ENCODE measurements at regions not wholly inside any gene's neighbourhood (a gene's known extent, or its start where the extent isn't known, plus 50 kb on each side); places are given as distances from the start of the nearest gene placed in this dataset.
A peak's percentile ranks its signal among the peaks of the same experiment; 100 is the strongest.

DNA sequence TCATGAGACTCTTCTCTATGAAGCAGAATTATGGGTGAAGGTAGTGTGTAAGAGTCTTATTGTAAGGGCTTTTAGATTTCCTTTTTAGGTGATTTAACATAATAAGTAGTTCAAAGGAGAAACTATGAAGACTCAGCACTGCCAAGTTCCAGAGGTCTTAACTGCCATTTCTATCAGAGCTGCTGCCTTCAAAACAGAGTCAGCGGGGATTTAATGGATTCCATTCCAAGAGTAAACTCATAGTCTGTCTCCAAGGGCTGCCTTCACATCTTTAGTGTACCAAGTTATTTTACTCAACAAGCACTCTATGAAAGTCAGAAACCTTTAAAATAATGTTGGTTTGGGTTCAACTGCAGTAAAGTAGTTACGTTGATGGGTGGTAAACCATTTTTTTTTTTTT is 289.6 kb upstream of the HTR2A start:
- Histone ChIP-seq H3K27me3 (replicated peaks in 2 of 5; ENCODE audit: control insufficient read depth in 4 of 5, insufficient read depth in 5 of 5, low read length in 4 of 5) (no peaks in the 10 kb centered on the region), H3K36me3 (ENCODE audit: control insufficient read depth in 4 of 4, insufficient read depth in 4 of 4, low read length in 3 of 4) (no peaks in the 10 kb centered on the region), H3K4me3 (ENCODE audit: control insufficient read depth in 1 of 7, extremely low read depth in 1 of 7, insufficient read depth in 4 of 7, low read depth in 2 of 7, low read length in 6 of 7) (no peak overlapping the region), H3K4me1 (ENCODE audit: control extremely low read depth in 1 of 4, control insufficient read depth in 4 of 4, insufficient read depth in 4 of 4, low read length in 3 of 4) (no peaks in the 10 kb centered on the region), H3K27ac (ENCODE audit: insufficient read depth in 1 of 2, low read depth in 1 of 2, low read length in 2 of 2, poor library complexity in 1 of 2, severe bottlenecking in 2 of 2) (no peak overlapping the region), H3K9me3 (ENCODE audit: control extremely low read depth in 1 of 5, control insufficient read depth in 4 of 5, insufficient read depth in 2 of 5, low read depth in 1 of 5, low read length in 4 of 5) (no peaks in the 10 kb centered on the region)
- no CpG with 5 or more reads among the region's 2 CpGs for WGBS (ENCODE audit: insufficient coverage)
- ChIA-PET POLR2A (no interaction called here), CTCF (no interaction called here)
- DNase-seq, result no peak

DNA sequence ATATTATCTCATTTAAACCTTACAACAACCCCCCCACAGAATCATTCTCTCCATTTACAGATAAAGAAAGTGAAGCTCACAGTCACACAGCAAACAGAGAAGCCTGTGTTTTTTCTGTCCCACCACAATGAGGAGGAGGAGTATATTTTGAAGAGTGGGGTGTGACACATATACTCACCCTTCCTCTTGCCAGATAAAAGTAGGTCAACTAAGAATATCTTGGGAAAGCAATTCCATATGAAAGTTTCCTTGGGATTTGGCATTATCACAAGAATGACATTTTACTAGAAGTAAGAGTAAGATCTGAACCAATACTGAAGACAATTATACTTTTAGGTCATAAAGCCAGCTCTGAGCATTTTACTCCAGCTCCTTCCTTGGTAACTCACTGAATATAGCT is 287.5 kb upstream of the HTR2A start:
- POLR2A ChIA-PET, result no interaction called here
- DNase-seq, result no peak
- no peaks in the 10 kb centered on the region for H3K27me3 ChIP-seq (replicated peaks in 2 of 5; ENCODE audit: control insufficient read depth in 4 of 5, insufficient read depth in 5 of 5, low read length in 4 of 5)
- H3K9me3 ChIP-seq (ENCODE audit: control extremely low read depth in 1 of 5, control insufficient read depth in 4 of 5, insufficient read depth in 2 of 5, low read depth in 1 of 5, low read length in 4 of 5), result no peaks in the 10 kb centered on the region
- H3K36me3 ChIP-seq (ENCODE audit: control insufficient read depth in 4 of 4, insufficient read depth in 4 of 4, low read length in 3 of 4), result no peaks in the 10 kb centered on the region
- no peak overlapping the region for H3K27ac ChIP-seq (ENCODE audit: insufficient read depth in 1 of 2, low read depth in 1 of 2, low read length in 2 of 2, poor library complexity in 1 of 2, severe bottlenecking in 2 of 2)
- CTCF ChIA-PET, result no interaction called here
- no peak overlapping the region for H3K4me3 ChIP-seq (ENCODE audit: control insufficient read depth in 1 of 7, extremely low read depth in 1 of 7, insufficient read depth in 4 of 7, low read depth in 2 of 7, low read length in 6 of 7)
- no peaks in the 10 kb centered on the region for H3K4me1 ChIP-seq (ENCODE audit: control extremely low read depth in 1 of 4, control insufficient read depth in 4 of 4, insufficient read depth in 4 of 4, low read length in 3 of 4)

DNA sequence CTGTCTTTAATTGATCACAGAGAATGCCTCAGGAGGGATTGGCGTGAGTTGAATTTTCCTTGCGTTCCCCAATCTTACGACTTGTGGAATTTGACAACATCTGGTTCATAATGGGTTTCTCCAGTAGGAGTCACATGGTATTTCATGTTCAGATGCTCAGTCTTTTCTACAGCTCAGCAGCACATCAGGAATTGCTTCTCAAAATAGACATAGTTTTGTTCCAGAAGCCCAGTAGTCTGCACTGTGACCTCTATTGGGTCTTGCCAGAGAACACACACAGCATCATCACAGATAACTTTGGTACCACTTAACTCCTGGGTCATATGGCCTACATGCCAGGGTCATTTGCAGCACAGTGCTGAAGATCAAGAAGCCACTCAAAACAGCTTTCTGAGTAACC is 282.5 kb upstream of the HTR2A start:
- POLR2A ChIA-PET, result no interaction called here
- WGBS (ENCODE audit: insufficient coverage), result 96% methylated on average over 3 of the region's 3 CpGs
- DNase-seq, result no peak

DNA sequence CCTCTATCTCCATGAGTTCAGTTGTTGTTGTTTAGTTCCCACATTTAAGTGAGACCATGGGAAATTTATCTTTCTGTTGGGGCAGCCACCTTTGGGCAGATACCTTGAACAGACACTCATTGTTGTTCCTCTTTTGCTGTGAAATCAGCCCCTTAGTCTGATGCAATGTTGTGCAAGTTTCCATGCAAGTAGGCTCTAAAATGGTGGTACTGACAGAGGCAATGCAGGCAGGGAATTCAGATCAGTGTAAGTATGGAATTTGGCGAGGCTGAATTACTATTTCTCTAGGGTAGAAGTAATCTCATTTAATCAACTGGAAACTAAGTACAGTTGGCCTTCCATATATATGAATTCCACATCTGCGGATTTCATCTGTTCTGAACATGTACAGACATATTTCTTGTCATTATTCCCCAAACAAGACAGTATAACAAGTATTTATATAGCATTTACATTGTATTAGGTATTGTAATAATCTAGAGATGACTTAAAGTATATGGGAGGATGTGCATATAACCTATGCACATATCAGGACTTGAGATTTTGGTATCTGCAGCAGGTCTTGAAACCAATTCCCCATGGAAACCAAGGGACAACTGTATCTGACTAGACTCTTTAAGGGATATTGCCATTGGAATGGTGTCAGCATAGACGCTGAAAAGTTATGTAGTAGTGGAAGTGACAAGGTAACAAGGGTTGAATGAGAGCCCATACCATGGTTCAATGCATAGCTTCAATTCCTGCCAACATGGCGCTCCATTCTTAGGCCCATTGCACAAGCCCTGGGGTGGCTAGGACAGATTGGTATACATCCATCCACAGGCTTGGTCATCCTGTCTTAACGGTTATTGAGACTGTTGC is 281.5 kb upstream of the HTR2A start:
- H3K27me3 ChIP-seq (replicated peaks in 2 of 5; ENCODE audit: control insufficient read depth in 4 of 5, insufficient read depth in 5 of 5, low read length in 4 of 5), result no peaks in the 10 kb centered on the region
- H3K27ac ChIP-seq (ENCODE audit: insufficient read depth in 1 of 2, low read depth in 1 of 2, low read length in 2 of 2, poor library complexity in 1 of 2, severe bottlenecking in 2 of 2), result no peak overlapping the region
- peak in 2 of 3 donors; percentile 44 to 54 for DNase-seq
- no peaks in the 10 kb centered on the region for H3K36me3 ChIP-seq (ENCODE audit: control insufficient read depth in 4 of 4, insufficient read depth in 4 of 4, low read length in 3 of 4)
- WGBS (ENCODE audit: insufficient coverage), result 50% methylated on average over 2 of the region's 5 CpGs
- peaks cover 2 to 17% (median 7%) of the 10 kb centered on the region in 4 experiments for H3K4me1 ChIP-seq (ENCODE audit: control extremely low read depth in 1 of 4, control insufficient read depth in 4 of 4, insufficient read depth in 4 of 4, low read length in 3 of 4)
- POLR2A ChIA-PET, result no interaction called here
- H3K9me3 ChIP-seq (ENCODE audit: control extremely low read depth in 1 of 5, control insufficient read depth in 4 of 5, insufficient read depth in 2 of 5, low read depth in 1 of 5, low read length in 4 of 5), result no peaks in the 10 kb centered on the region
- H3K4me3 ChIP-seq (ENCODE audit: control insufficient read depth in 1 of 7, extremely low read depth in 1 of 7, insufficient read depth in 4 of 7, low read depth in 2 of 7, low read length in 6 of 7), result no peak overlapping the region
- CTCF ChIA-PET, result no interaction called here

More for the DNA sequence above, 282.5 kb upstream of the HTR2A start:
- H3K9me3 ChIP-seq (ENCODE audit: control extremely low read depth in 1 of 5, control insufficient read depth in 4 of 5, insufficient read depth in 2 of 5, low read depth in 1 of 5, low read length in 4 of 5), result no peaks in the 10 kb centered on the region
- peaks cover 2 to 17% (median 7%) of the 10 kb centered on the region in 4 experiments for H3K4me1 ChIP-seq (ENCODE audit: control extremely low read depth in 1 of 4, control insufficient read depth in 4 of 4, insufficient read depth in 4 of 4, low read length in 3 of 4)
- no peaks in the 10 kb centered on the region for H3K36me3 ChIP-seq (ENCODE audit: control insufficient read depth in 4 of 4, insufficient read depth in 4 of 4, low read length in 3 of 4)
- no peak overlapping the region for H3K27ac ChIP-seq (ENCODE audit: insufficient read depth in 1 of 2, low read depth in 1 of 2, low read length in 2 of 2, poor library complexity in 1 of 2, severe bottlenecking in 2 of 2)
- CTCF ChIA-PET, result no interaction called here
- no peaks in the 10 kb centered on the region for H3K27me3 ChIP-seq (replicated peaks in 2 of 5; ENCODE audit: control insufficient read depth in 4 of 5, insufficient read depth in 5 of 5, low read length in 4 of 5)
- H3K4me3 ChIP-seq (ENCODE audit: control insufficient read depth in 1 of 7, extremely low read depth in 1 of 7, insufficient read depth in 4 of 7, low read depth in 2 of 7, low read length in 6 of 7), result no peak overlapping the region

DNA sequence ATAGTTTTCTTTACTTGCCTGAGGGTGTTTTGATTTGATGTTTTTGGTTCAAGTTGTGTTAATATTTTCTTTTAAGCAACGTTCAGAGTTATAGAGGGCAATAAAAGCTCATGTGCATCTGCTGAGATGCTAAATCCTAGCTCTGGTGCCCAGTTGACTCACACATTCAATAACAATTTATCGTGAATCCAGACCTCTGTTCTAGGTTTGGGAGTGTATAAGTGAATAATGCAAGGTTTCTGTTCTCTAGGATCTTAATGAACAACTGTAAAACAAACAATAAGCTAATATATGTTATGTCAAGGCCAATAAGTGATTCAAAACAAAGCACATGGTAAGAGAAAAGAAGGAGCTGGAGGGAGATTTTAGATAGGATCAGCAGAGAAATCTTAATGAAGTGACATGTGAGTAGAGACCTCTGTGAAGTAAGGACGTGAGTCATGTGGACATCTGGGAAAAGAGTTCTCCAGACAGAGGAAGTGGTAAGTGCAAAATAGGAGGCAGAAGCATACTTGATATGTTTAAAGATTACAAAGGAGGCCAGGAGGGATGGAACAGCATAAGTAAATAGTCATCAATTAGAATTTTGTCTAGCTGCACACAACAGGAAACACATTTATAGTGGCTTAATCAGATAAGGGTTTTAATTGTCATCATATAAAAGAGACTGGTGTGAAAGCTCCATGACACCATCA is 278.5 kb upstream of the HTR2A start:
- no peaks in the 10 kb centered on the region for H3K36me3 ChIP-seq (ENCODE audit: control insufficient read depth in 4 of 4, insufficient read depth in 4 of 4, low read length in 3 of 4)
- H3K4me3 ChIP-seq (ENCODE audit: control insufficient read depth in 1 of 7, extremely low read depth in 1 of 7, insufficient read depth in 4 of 7, low read depth in 2 of 7, low read length in 6 of 7), result no peak overlapping the region
- CTCF ChIA-PET, result no interaction called here
- H3K27ac ChIP-seq (ENCODE audit: insufficient read depth in 1 of 2, low read depth in 1 of 2, low read length in 2 of 2, poor library complexity in 1 of 2, severe bottlenecking in 2 of 2), result no peak overlapping the region
- no peaks in the 10 kb centered on the region for H3K9me3 ChIP-seq (ENCODE audit: control extremely low read depth in 1 of 5, control insufficient read depth in 4 of 5, insufficient read depth in 2 of 5, low read depth in 1 of 5, low read length in 4 of 5)
- WGBS (ENCODE audit: insufficient coverage), result 0% methylated on average over 1 of the region's 3 CpGs
- no peaks in the 10 kb centered on the region for H3K27me3 ChIP-seq (replicated peaks in 2 of 5; ENCODE audit: control insufficient read depth in 4 of 5, insufficient read depth in 5 of 5, low read length in 4 of 5)
- POLR2A ChIA-PET, result no interaction called here
- peaks cover 2 to 17% (median 7%) of the 10 kb centered on the region in 4 experiments for H3K4me1 ChIP-seq (ENCODE audit: control extremely low read depth in 1 of 4, control insufficient read depth in 4 of 4, insufficient read depth in 4 of 4, low read length in 3 of 4)
- peak; percentile 61 to 92 (median 88) for DNase-seq

DNA sequence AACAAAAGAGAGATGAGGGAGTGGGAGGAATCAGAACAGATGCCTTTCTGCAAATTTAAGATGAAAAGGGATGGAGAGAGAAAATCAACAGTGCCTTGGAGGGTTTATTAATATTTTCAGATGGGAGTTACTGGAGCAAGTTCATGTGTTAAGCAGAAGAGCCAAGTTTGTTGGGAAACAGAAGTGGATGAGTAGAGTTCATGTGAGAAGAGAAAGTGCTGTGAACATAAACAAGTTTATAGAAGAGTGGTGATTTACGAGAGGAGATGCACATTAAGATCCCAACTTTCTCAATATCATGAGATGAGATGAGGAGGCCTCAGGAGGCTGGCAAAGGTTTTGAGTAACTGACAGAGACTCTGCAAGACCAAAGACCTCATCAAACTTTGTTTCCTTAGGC is 274.1 kb upstream of the HTR2A start:
- no peaks in the 10 kb centered on the region for H3K36me3 ChIP-seq (ENCODE audit: control insufficient read depth in 4 of 4, insufficient read depth in 4 of 4, low read length in 3 of 4)
- no peak for DNase-seq
- ChIA-PET POLR2A (no interaction called here), CTCF (no interaction called here)
- no peak overlapping the region for H3K4me3 ChIP-seq (ENCODE audit: control insufficient read depth in 1 of 7, extremely low read depth in 1 of 7, insufficient read depth in 4 of 7, low read depth in 2 of 7, low read length in 6 of 7)
- no peak overlapping the region for H3K27ac ChIP-seq (ENCODE audit: insufficient read depth in 1 of 2, low read depth in 1 of 2, low read length in 2 of 2, poor library complexity in 1 of 2, severe bottlenecking in 2 of 2)
- peaks cover 0 to 12% (median 5%) of the 10 kb centered on the region in 4 experiments for H3K4me1 ChIP-seq (ENCODE audit: control extremely low read depth in 1 of 4, control insufficient read depth in 4 of 4, insufficient read depth in 4 of 4, low read length in 3 of 4)
- no peaks in the 10 kb centered on the region for H3K27me3 ChIP-seq (replicated peaks in 2 of 5; ENCODE audit: control insufficient read depth in 4 of 5, insufficient read depth in 5 of 5, low read length in 4 of 5)
- no peaks in the 10 kb centered on the region for H3K9me3 ChIP-seq (ENCODE audit: control extremely low read depth in 1 of 5, control insufficient read depth in 4 of 5, insufficient read depth in 2 of 5, low read depth in 1 of 5, low read length in 4 of 5)
- 100% methylated on average over 1 of the region's 1 CpG for WGBS (ENCODE audit: insufficient coverage)

DNA sequence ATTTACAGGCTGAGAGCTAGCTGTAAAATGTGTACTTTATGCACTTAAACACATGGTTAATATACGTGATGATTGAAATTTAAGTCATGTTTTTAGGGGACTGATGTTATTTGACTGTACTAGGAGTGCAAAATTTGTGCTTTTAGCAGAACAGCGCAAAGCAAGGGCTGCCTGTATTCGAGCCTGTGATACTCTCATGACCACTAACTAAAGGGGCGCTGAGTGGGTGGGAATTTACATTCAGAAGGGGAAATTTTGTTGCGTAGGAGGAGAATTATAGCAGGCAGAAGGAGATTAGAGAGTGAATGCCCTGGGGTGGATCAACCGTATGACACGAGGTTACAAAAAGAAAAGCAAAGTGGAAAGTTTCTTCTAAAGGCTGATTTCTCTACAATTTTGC is 271.8 kb upstream of the HTR2A start:
- H3K9me3 ChIP-seq (ENCODE audit: control extremely low read depth in 1 of 5, control insufficient read depth in 4 of 5, insufficient read depth in 2 of 5, low read depth in 1 of 5, low read length in 4 of 5), result no peaks in the 10 kb centered on the region
- CTCF ChIA-PET, result no interaction called here
- DNase-seq, result no peak
- no peak overlapping the region for H3K4me3 ChIP-seq (ENCODE audit: control insufficient read depth in 1 of 7, extremely low read depth in 1 of 7, insufficient read depth in 4 of 7, low read depth in 2 of 7, low read length in 6 of 7)
- POLR2A ChIA-PET, result no interaction called here
- no peaks in the 10 kb centered on the region for H3K36me3 ChIP-seq (ENCODE audit: control insufficient read depth in 4 of 4, insufficient read depth in 4 of 4, low read length in 3 of 4)
- H3K27ac ChIP-seq (ENCODE audit: insufficient read depth in 1 of 2, low read depth in 1 of 2, low read length in 2 of 2, poor library complexity in 1 of 2, severe bottlenecking in 2 of 2), result no peak overlapping the region
- no peaks in the 10 kb centered on the region for H3K4me1 ChIP-seq (ENCODE audit: control extremely low read depth in 1 of 4, control insufficient read depth in 4 of 4, insufficient read depth in 4 of 4, low read length in 3 of 4)
- WGBS (ENCODE audit: insufficient coverage), result 100% methylated on average over 4 of the region's 7 CpGs
- no peaks in the 10 kb centered on the region for H3K27me3 ChIP-seq (replicated peaks in 2 of 5; ENCODE audit: control insufficient read depth in 4 of 5, insufficient read depth in 5 of 5, low read length in 4 of 5)

Measured in common myeloid progenitor, CD34-positive (primary cell).